Hepatocyte (in vitro differentiated cells): ENCODE measurements at regions not wholly inside any gene's neighbourhood (a gene's known extent, or its start where the extent isn't known, plus 50 kb on each side); places are given as distances from the start of the nearest gene placed in this dataset.

Experiments used
- DNase-seq: peaks from one replicate; pipeline ENCODE4 v3.0.0-alpha.2; 2016; ENCODE audit warnings: low spot score
- H2AFZ ChIP-seq: fragments of 200-600 bp; sonication (generic); 2 replicates; pipeline ENCODE4 v1.6.0; 2016; ENCODE audit warnings: antibody characterized with exemption, mild to moderate bottlenecking
- H3K27ac ChIP-seq: fragments of 200-600 bp; sonication (generic); 2 replicates; pipeline ENCODE4 v1.5.1; 2016; ENCODE audit warnings: mild to moderate bottlenecking
- H3K27me3 ChIP-seq: fragments of 200-600 bp; sonication (generic); 2 replicates; pipeline ENCODE4 v1.6.1; 2016
- H3K36me3 ChIP-seq: fragments of 200-600 bp; sonication (generic); replicated peaks from 2 replicates; pipeline ENCODE4 v1.5.1; 2016; ENCODE audit warnings: low read depth; ENCODE audit not compliant: insufficient read depth
- H3K4me1 ChIP-seq: fragments of 200-600 bp; sonication (generic); 2 replicates; pipeline ENCODE4 v1.5.1; 2016; ENCODE audit warnings: mild to moderate bottlenecking, moderate library complexity; ENCODE audit not compliant: insufficient read depth
- H3K4me2 ChIP-seq: fragments of 200-600 bp; sonication (generic); 2 replicates; pipeline ENCODE4 v1.6.0; 2016
- H3K4me3 ChIP-seq: fragments of 200-600 bp; sonication (generic); 2 replicates; pipeline ENCODE4 v1.5.1; 2016; ENCODE audit warnings: mild to moderate bottlenecking
- H3K79me2 ChIP-seq: fragments of 200-600 bp; sonication (generic); 2 replicates; pipeline ENCODE4 v1.6.0; 2017; ENCODE audit warnings: mild to moderate bottlenecking
- H3K9me2 ChIP-seq: fragments of 200-600 bp; sonication (generic); replicated peaks from 2 replicates; pipeline ENCODE4 v1.6.0; 2017; ENCODE audit warnings: mild to moderate bottlenecking; ENCODE audit not compliant: insufficient read depth
- H3K9me3 ChIP-seq: fragments of 200-600 bp; sonication (generic); 2 replicates; pipeline ENCODE4 v1.5.1; 2016; ENCODE audit warnings: low read depth, mild to moderate bottlenecking
- H4K20me1 ChIP-seq: fragments of 200-600 bp; sonication (generic); 2 replicates; pipeline ENCODE4 v1.6.0; 2016; ENCODE audit warnings: mild to moderate bottlenecking; ENCODE audit not compliant: insufficient read depth, poor library complexity, severe bottlenecking
- EZH2 ChIP-seq: fragments of 200-600 bp; sonication (generic); IDR thresholded peaks from 2 replicates; pipeline ENCODE4 v1.6.1; 2016; ENCODE audit warnings: antibody characterized with exemption, mild to moderate bottlenecking, borderline replicate concordance
- EZH2phosphoT487 ChIP-seq: fragments of 200-600 bp; sonication (generic); IDR thresholded peaks from one replicate; pipeline ENCODE4 v1.6.1; 2018; ENCODE audit warnings: antibody characterized with exemption, mild to moderate bottlenecking, low read depth, moderate library complexity; ENCODE audit not compliant: unreplicated experiment, severe bottlenecking
- WGBS: methylation state at CpG from one replicate; pipeline ENCODE4 v1.1.6; 2016; ENCODE audit warnings: low lambda C conversion rate; ENCODE audit errors: missing lambda C conversion rate; 5-methylcytosine and 5-hydroxymethylcytosine counted together
- TF ChIP-seq, protein P1 (sequence below): fragments of 200-600 bp; sonication (generic); IDR thresholded peaks from 2 replicates; pipeline ENCODE4 v1.5.1; 2016; ENCODE audit warnings: antibody characterized with exemption, mild to moderate bottlenecking; ENCODE audit not compliant: poor library complexity

DNA sequence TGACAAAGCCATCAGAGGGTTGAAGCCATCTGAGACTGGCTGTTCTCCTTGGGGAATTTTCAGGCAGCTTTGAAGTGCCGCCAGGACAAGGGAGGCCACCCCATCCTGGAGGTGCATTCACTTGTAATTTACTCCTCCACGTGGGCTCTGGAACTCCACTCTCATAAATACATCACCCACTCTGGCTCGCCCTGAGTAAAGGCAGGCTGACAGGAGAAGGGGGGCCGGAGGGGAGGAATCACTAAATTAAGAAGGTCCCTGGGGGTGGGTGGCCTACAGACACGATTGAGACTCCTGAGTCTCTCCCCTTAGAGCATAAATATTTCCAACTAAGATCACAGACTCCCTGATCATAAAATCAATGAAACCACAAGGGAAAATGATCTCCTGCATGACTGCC, 56.3 kb upstream of the HNF1B start:
- 51% methylated on average over 5 of the region's 5 CpGs for WGBS
- Histone ChIP-seq H3K4me1 (no peaks in the 10 kb centered on the region), H3K9me2 (no peaks in the 10 kb centered on the region), H3K9me3 (no peaks in the 10 kb centered on the region), H2AFZ (no peak overlapping the region), H3K36me3 (no peaks in the 10 kb centered on the region), H3K27ac (no peak overlapping the region), H3K79me2 (no peaks in the 10 kb centered on the region), H3K27me3 (no peaks in the 10 kb centered on the region), H3K4me2 (no peak overlapping the region), H3K4me3 (no peak overlapping the region), H4K20me1 (no peaks in the 10 kb centered on the region)
- DNase-seq = no peak
- TF ChIP-seq, protein P1, sequence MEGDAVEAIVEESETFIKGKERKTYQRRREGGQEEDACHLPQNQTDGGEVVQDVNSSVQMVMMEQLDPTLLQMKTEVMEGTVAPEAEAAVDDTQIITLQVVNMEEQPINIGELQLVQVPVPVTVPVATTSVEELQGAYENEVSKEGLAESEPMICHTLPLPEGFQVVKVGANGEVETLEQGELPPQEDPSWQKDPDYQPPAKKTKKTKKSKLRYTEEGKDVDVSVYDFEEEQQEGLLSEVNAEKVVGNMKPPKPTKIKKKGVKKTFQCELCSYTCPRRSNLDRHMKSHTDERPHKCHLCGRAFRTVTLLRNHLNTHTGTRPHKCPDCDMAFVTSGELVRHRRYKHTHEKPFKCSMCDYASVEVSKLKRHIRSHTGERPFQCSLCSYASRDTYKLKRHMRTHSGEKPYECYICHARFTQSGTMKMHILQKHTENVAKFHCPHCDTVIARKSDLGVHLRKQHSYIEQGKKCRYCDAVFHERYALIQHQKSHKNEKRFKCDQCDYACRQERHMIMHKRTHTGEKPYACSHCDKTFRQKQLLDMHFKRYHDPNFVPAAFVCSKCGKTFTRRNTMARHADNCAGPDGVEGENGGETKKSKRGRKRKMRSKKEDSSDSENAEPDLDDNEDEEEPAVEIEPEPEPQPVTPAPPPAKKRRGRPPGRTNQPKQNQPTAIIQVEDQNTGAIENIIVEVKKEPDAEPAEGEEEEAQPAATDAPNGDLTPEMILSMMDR = no peak
- TF ChIP-seq EZH2phosphoT487 (no peak), EZH2 (no peak)

DNA sequence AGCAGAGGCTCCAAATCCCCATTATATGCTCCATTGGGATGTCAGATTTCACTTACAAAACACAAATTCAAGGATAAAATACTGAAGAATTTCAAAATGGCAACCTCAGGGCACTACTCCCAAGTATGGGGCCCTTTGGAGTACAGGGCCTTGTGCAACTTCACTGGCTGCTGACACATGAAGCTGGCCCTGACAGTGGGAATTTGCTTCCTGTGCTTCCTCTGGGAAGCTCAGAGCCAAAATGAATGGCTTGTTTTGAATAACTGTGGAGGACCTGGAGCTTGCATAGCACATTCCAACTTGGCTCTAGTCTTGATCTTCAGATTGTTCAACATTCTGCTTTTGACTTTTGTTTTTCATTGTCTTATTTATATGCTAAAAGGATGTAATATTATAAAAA, 52.3 kb upstream of the HNF1B start:
- Histone ChIP-seq H3K27me3 (no peaks in the 10 kb centered on the region), H3K4me2 (no peak overlapping the region), H3K4me3 (no peak overlapping the region), H3K27ac (no peak overlapping the region), H3K36me3 (no peaks in the 10 kb centered on the region), H2AFZ (no peak overlapping the region), H3K9me3 (no peaks in the 10 kb centered on the region), H3K9me2 (no peaks in the 10 kb centered on the region), H3K79me2 (no peaks in the 10 kb centered on the region), H4K20me1 (no peaks in the 10 kb centered on the region), H3K4me1 (no peaks in the 10 kb centered on the region)
- DNase-seq = no peak
- TF ChIP-seq EZH2 (no peak), EZH2phosphoT487 (no peak)
- TF ChIP-seq, protein P1 = no peak

DNA sequence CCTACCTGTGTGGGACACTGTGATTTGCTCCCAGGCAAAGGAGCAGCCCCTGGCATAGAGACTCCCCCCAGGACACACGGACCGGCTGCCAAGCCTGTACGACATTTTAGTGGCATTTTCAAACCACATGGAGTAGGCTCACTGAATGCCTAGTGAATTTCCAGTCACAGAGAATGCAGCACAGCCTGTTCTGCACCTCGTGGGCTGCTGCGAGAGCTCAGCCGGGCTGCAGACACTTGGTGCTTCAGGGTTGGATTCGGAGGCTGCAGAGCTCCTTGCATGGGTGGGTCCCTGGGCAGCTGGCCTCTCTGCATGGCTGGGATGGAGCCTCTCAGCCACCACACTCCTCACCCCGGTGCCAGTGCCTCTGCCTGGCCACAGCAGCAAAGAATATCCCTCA, 51.2 kb upstream of the HNF1B start:
- Histone ChIP-seq H2AFZ (no peak overlapping the region), H3K9me2 (no peaks in the 10 kb centered on the region), H3K79me2 (no peaks in the 10 kb centered on the region), H3K4me3 (no peak overlapping the region), H3K4me2 (no peak overlapping the region), H3K4me1 (no peaks in the 10 kb centered on the region), H3K9me3 (no peaks in the 10 kb centered on the region), H3K27me3 (no peaks in the 10 kb centered on the region), H3K36me3 (no peaks in the 10 kb centered on the region), H4K20me1 (no peaks in the 10 kb centered on the region), H3K27ac (no peak overlapping the region)
- DNase-seq = no peak
- TF ChIP-seq, protein P1 = no peak
- no peak for TF ChIP-seq EZH2phosphoT487
- no peak for TF ChIP-seq EZH2
- WGBS = 74% methylated on average over 8 of the region's 8 CpGs
